MM.1S (cell line): ENCODE measurements at regions not wholly inside any gene's neighbourhood (a gene's known extent, or its start where the extent isn't known, plus 50 kb on each side); places are given as distances from the start of the nearest gene placed in this dataset.

Source experiments
- EZH2 ChIP-seq: fragments of 300-600 bp; sonication (generic); optimal IDR thresholded peaks from 2 replicates; pipeline ENCODE3; 2017; ENCODE audit warnings: low read depth, mild to moderate bottlenecking, antibody characterized with exemption, low read length, mixed read lengths
- TF ChIP-seq, protein P1 (sequence below): fragments of 300-600 bp; sonication (generic); IDR thresholded peaks from 2 replicates; pipeline ENCODE4 v1.5.1; 2016; ENCODE audit warnings: antibody characterized with exemption, low read length, mixed read lengths

DNA sequence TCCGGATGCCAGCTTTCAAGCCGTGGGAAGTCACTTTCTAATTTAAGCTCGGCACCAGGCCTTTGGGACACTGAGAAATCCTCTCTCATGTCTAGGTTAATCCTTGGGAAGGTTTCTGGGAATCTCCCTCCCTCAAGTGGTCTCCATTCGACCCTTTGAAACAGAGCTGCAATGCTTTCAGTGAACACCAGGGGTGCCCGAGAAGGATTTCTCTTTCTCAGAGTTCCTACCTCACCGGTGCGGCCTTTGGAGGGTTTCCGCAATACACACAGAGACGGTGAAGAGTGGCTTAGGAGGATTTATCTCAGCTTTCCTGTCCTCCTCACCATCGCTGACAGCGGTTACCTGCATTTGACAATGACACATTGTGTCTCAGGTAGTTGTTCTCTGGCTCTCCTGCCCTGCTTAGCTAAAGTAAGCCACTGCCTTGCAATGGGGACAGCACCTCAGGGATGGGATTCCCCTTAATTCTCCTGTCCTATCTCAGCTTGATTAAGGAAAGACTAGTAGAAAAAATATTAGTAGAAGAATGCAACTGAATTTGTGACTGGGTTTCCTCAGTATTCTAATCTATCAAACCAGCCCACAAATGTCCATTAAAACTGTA is 180.6 kb downstream of the GABRG2 start:
- TF ChIP-seq, protein P1, sequence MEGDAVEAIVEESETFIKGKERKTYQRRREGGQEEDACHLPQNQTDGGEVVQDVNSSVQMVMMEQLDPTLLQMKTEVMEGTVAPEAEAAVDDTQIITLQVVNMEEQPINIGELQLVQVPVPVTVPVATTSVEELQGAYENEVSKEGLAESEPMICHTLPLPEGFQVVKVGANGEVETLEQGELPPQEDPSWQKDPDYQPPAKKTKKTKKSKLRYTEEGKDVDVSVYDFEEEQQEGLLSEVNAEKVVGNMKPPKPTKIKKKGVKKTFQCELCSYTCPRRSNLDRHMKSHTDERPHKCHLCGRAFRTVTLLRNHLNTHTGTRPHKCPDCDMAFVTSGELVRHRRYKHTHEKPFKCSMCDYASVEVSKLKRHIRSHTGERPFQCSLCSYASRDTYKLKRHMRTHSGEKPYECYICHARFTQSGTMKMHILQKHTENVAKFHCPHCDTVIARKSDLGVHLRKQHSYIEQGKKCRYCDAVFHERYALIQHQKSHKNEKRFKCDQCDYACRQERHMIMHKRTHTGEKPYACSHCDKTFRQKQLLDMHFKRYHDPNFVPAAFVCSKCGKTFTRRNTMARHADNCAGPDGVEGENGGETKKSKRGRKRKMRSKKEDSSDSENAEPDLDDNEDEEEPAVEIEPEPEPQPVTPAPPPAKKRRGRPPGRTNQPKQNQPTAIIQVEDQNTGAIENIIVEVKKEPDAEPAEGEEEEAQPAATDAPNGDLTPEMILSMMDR: peak; percentile 31
- TF ChIP-seq EZH2: no peak
